OCI-LY3 (cell line): ENCODE measurements at regions not wholly inside any gene's neighbourhood (a gene's known extent, or its start where the extent isn't known, plus 50 kb on each side); places are given as distances from the start of the nearest gene placed in this dataset.

ENCODE experiments used
- CTCF ChIP-seq: fragments of 200-600, 300-600 bp; sonication (generic); IDR thresholded peaks from 2 replicates; pipeline ENCODE4 v1.5.1; 2014; ENCODE audit warnings: antibody characterized with exemption, low read length, low read depth
- EZH2phosphoT487 ChIP-seq: fragments of 200-600 bp; shearing (Covaris generic); IDR thresholded peaks from 2 replicates; pipeline ENCODE4 v1.6.1; 2018; ENCODE audit warnings: antibody characterized with exemption, mixed run types, low read depth

DNA sequence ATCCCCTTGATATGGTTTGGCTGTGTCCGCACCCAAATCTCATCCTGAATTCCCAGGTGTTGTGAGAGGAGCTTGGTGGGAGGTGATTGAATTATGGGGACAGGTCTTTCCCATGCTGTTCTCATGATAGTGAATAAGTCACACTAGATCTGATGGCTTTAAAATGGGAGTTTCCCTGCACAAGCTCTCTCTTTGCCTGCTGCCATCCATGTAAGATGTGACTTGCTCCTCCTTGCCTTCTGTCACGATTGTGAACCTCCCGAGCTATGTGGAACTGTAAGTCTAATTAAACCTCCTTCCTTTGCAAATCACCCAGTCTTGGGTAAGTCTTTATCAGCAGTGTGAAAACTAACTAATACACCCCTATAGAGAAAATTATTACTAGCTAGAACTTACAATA lies 959.5 kb upstream of the ADGRL2 start:
- TF ChIP-seq CTCF (no peak), EZH2phosphoT487 (no peak)
